ENCODE measurements at regions not wholly inside any gene's neighbourhood (a gene's known extent, or its start where the extent isn't known, plus 50 kb on each side); places are given as distances from the start of the nearest gene placed in this dataset.

DNA sequence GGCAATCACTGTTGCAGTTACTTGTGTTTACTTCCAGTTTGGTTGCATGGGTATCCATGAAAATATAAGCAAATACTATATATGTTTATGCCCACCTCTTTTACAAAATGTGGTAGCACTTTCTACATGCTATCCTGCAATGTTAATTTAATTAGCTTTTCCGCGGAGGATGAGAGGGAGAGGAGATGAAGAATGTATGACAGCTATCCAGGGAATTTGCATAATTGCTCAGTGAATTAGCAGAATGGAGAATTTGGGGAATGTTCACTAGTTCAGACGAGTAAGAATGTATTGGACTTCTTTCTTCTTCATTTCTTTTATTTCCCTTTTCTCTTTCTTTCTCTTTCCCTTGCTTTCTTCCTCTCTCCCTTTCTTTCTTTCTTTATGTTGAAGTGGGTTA is 140.7 kb upstream of the SLC28A3 start:
- dilution Hi-C loops (cut with HindIII; ENCODE audit: low sequenced_read_pairs, unreplicated experiment) = no loop called here
- no peak overlapping the region for H3K4me2 ChIP-seq (ENCODE audit: low read depth, low read length)
- POLR2A ChIA-PET (ENCODE audit: unreplicated experiment) = no interaction called here

More for the DNA sequence above, 140.7 kb upstream of the SLC28A3 start:
- H3K4me1 ChIP-seq (ENCODE audit: control insufficient read depth, insufficient read depth, low read length) = no peaks in the 10 kb centered on the region
- H2BK5ac ChIP-seq (ENCODE audit: low read depth, low read length, poor library complexity, severe bottlenecking) = no peak overlapping the region
- TF ChIP-seq MAFK (IDR thresholded peaks at IDR 0.05; ENCODE audit: low read depth, low read length) = no peak
- no peak for TF ChIP-seq MXI1 (IDR thresholded peaks at IDR 0.05; ENCODE audit: borderline replicate concordance, low read depth, low read length)
- TF ChIP-seq RAD21 (IDR thresholded peaks at IDR 0.05; ENCODE audit: low read length) = no peak
- H3K14ac ChIP-seq (replicated peaks; ENCODE audit: low read depth, low read length) = no peak overlapping the region
- no peaks in the 10 kb centered on the region for H3K79me1 ChIP-seq (ENCODE audit: low read depth in 1 of 2, low read length in 2 of 2)
- H2AK5ac ChIP-seq (ENCODE audit: low read depth, low read length) = no peak overlapping the region
- no peaks in the 10 kb centered on the region for H3K36me3 ChIP-seq (ENCODE audit: control insufficient read depth, insufficient read depth, low read length)
- no peak overlapping the region for H4K5ac ChIP-seq (ENCODE audit: low read depth, low read length)
- H3K4me3 ChIP-seq (ENCODE audit: insufficient read depth, low read depth, low read length) = no peak overlapping the region
- H3K56ac ChIP-seq (ENCODE audit: extremely low read depth, insufficient read depth, low read length) = no peak overlapping the region
- H2BK20ac ChIP-seq (ENCODE audit: low read depth, low read length) = no peak overlapping the region
- no peak overlapping the region for H2BK120ac ChIP-seq (ENCODE audit: low read depth, low read length)
- in situ Hi-C loops (cut with MboI; ENCODE audit: low sequenced_read_pairs) (no loop called here), intact Hi-C loops (cut with micrococcal nuclease) (no loop called here)
- H3K4ac ChIP-seq (ENCODE audit: low read depth, low read length) = no peak overlapping the region
- H3K9ac ChIP-seq (ENCODE audit: low read depth, low read length) = no peak overlapping the region
- H4K8ac ChIP-seq (ENCODE audit: low read depth in 2 of 2, low read length in 2 of 2) = no peak overlapping the region
- WGBS, 2 experiments (ENCODE audit: extremely low coverage in 2 of 2, insufficient read length in 1 of 2) = no CpG with 5 or more reads among the region's 3 CpGs
- H2AK9ac ChIP-seq (replicated peaks; ENCODE audit: low read depth, low read length, poor library complexity) = no peak overlapping the region
- H2AFZ ChIP-seq (replicated peaks; ENCODE audit: low read length, poor library complexity) = no peak overlapping the region
- no peak overlapping the region for H3K23ac ChIP-seq (ENCODE audit: low read depth, low read length)
- ATAC-seq (ENCODE audit: low read depth) (no peak), DNase-seq (no peak)
- H2BK15ac ChIP-seq (ENCODE audit: low read depth, low read length) = no peak overlapping the region
- H3K9me3 ChIP-seq (ENCODE audit: control insufficient read depth, insufficient read depth, low read length) = peaks cover 12% of the 10 kb centered on the region; the same call in 1 of the 2 replicates
- H3K18ac ChIP-seq (ENCODE audit: low read depth, low read length) = no peak overlapping the region
- no peaks in the 10 kb centered on the region for H3K9me1 ChIP-seq (ENCODE audit: insufficient read depth, low read length)
- H3K27ac ChIP-seq (ENCODE audit: insufficient read depth, low read length) = no peak overlapping the region
- BruUV-seq (replicated peaks) = no TSS peak
- CTCF ChIA-PET = no interaction called here
- H4K20me1 ChIP-seq (ENCODE audit: insufficient read depth, low read length) = no peaks in the 10 kb centered on the region
- H4K91ac ChIP-seq (ENCODE audit: insufficient read depth, low read depth, low read length) = no peak overlapping the region
- H3K27me3 ChIP-seq (ENCODE audit: control insufficient read depth, insufficient read depth, low read length) = no peaks in the 10 kb centered on the region

All from IMR-90 (cell line).